ENCODE measurements at regions not wholly inside any gene's neighbourhood (a gene's known extent, or its start where the extent isn't known, plus 50 kb on each side); places are given as distances from the start of the nearest gene placed in this dataset.
"Not testable (repeated sequence)": the region's sequence is repeated elsewhere in the genome, so short reads cannot be mapped to it uniquely, and the experiment has no call there.

DNA sequence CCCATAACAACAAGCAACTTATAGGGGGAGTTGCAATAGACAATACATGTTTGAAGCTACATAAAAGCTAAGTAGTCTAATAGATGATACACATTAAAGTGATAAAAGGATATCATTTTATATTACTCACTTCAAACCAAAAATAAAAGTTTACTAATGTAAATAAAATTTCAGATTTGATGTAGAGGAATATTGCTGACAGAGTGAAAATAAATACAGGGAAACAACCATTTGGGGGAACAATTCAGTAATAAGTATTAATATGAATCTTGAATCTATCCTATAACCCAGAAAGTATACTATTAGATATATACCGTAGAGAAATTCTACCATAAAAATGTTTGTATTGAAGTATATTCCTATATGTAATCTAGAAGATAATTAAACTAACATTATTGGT is 1248.9 kb upstream of the EPHA6 start:
- no peak for DNase-seq

DNA sequence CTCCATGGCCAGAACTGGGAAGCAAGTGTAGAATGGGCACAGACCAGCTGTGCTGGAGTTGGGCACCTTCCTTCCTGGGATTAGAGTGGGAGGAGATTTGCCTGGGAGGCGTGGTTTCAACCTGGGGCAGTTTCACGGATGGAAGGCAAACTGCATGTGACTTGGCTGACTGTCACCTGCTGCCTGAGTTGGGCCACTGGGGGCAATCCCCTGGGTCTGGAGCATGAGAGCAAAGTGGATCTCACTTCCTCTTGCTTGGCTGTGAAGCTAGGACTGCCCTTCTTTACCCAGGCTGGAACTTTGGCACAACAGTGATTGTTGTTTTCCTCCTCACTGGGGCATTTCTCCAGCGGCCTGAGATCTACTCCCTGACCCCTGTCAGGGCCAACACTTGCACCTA is 1247.0 kb upstream of the EPHA6 start:
- DNase-seq = no peak

DNA sequence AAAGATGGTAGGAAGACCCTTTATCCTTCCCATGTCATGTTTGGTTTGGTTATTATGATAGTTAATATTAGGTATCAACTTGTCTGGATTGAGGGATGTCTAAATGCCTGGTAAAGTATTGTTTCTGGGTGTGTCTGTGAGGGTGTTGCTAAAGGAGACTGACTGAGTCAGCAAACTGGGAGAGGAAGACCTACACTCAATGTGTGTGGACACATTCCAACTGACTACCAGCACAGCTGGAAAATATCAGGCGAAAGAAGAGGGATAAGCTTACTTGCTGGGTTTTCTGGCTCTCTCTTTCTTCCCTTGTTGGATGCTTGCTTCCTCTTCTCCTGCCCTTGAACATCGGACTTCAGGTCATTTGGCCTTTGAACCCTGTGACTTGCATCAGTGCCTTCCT is 1227.6 kb upstream of the EPHA6 start:
- DNase-seq = no peak

DNA sequence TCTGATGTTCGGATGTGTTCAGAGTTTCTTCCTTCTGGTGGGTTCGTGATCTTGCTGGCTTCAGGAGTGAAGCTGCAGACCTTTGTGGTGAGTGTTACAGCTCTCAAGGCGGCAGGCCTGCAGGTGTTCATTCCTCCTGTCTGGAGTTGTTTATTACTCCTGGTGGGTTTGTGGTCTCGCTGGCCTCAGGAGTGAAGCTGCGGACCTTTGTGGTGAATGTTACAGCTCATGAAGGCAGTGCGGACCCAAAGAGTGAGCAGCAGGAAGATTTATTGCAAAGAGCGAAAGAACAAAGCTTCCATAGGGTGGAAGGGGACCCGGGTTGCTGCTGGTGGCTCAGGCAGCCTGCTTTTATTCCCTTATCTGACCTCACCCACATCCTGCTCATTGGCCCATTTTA is 1226.8 kb upstream of the EPHA6 start:
- DNase-seq = not testable (repeated sequence)

DNA sequence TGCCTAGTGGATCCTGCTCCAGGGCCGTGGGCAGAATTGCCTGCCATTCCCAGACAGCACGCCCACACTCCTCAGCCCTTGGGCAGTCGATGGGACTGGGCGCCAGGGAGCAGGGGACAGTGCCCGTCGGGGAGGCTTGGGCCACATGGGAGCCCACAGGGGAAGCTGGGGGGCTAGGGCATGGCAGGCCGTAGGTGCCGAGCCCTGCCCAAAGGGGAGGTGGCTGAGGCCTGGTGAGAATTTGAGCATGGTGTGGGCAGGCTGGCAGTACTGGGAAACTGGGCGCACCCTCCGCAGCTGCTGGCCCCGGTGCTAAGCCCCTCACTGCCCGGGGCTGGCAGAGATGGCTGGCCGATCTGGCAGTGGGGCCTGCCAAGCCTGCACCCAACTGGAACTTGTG is 1225.9 kb upstream of the EPHA6 start:
- DNase-seq = no peak

DNA sequence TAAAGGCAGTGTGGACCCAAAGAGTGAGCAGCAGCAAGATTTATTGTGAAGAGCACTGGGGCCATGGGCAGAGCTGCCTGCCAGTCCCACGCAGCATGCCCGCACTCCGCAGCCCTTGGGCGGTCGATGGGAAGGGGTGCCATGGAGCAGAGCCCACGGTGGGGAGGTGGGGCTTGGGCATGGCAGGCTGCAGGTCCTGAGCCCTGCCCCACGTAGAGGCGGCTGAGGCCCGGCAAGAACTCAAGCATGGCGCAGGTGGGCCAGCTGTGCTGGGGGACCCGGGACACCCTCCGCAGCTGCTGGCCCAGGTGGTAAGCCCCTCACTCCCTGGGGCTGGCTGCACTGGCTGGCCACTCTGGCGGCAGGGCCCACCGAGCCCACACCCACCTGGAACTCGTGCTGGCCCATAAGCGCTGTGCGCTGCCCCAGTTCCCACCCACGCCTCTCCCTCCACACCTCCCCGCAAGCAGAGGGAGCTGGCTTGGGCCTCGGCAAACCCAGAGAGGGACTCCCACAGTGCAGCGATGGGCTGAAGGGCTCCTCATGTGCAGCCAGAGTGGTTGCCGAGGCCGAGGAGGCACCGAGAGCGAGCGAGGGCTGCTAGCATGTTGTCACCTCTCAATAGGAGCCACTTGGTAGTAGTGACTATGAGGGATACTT is 1218.8 kb upstream of the EPHA6 start:
- no peak for DNase-seq

DNA sequence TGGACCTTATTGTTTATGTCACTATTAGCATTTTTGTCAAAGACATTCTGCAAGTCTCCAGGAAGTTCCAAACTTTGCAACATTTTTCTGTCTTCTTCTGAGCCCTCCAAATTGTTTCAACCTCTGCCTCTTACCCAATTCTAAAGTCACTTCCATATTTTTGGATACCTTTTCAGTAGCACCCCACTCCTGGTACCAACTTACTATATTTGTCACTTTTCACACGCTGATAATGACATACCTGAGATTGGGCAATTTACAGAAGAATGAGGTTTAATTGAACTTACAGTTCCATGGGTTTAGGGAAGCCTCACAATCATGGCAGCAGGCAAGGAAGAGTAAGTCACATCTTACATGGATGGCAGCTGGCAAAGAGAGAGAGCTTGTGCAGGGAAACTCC is 1206.5 kb upstream of the EPHA6 start:
- DNase-seq = no peak

DNA sequence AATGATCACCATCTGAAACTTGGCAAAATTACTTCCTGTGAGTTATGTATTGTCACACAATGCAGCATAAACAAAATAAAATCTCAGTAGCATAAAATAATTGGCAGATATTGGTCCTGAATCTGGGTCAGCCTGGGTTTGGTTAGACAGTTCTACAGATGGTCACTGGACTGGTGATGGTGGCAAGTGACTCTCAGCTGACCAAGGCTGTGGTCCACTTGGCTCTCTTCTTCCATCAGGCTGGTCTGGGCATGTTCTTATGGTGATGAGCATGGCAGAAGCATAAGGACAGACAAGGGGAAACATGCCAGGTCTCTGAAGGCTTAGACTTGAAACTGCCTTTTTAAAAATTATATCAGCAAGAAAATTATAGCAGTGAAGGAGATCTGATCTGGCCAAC is 1205.0 kb upstream of the EPHA6 start:
- no peak for DNase-seq

DNA sequence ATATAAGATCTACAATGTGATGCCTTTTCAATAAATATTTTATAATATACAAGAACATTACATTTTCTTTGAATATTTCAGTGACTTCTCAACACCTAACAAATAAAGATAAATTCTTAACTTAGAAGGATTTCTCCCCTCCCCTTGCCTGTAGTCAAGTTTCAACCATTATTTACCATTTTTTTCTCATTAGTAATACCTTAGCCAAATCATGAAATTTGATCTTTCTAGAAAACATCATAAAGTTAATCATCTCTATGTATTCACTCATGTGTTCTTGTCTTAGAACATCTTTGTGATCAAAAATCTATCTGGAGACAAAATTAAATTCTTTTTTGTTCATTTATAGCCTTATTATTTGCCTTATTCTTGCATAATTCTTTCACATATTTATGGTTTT is 1201.8 kb upstream of the EPHA6 start:
- DNase-seq = no peak

DNA sequence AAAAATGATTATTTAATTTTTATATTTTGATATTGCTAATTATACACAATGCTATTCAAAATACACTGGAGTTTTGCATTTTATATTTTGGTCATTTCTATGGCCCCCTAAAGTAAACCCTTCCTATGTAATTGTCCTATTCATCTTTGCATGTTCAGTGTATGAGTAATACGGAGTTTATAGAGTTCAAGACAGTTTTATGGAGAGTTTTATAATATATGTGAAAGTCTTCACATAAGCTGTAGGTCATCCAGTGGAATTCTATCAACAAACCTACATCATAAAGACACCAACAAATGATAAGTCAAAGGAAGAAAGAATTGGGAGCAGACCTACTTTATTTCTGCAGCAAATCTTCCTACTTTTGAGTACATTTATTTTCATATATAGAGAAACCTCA is 1200.4 kb upstream of the EPHA6 start:
- no peak for DNase-seq

DNA sequence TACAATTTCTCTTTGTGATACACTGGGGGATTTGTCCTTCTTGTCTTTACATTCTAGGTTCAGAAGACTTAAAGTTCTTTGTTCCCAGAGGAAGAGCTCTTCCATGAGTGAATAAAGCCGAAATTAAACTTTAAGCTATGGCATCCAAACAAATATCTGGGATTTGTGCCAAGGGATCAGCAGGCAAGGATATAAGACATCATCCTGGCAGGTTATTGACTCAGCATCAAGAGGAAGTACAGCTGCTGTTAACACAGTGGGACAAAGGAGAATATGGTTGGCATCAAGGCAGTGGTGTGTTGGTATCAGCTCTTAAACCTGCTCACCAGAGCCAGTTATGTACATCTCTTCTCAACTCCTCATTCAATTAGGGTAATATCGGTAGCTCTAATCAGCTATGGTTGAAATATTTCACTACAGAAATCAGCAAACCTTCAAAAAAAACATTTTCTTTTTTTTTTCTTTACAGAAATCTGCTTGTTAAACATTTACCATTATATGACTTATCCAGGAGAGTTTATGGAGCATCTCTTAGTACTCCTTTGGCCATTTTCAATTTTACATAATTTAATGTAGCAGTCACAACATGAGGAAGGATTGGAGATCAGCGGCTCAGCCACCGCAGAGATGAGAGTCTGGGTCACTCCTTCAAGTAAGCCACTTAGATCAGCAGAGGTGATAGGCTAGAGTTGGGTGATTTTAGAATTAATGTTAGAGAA is 1198.6 kb upstream of the EPHA6 start:
- DNase-seq = no peak

DNA sequence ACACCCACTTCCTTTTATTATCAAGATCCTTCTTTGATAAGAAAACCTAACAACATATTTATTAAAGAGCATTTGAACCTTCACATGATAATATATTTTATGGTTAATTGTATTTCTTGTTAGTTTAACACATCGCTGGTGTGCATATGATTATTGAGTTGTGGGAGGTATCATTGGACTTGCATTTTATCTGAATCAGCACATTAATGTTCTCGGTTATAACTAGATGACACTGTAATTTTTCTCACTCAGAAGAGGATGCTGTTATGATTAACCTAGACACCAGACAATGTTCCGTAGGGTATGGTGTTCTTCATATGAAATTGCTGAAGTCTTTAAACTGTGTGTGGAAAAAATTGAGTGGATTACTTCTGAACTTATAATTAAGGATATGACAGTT is 1188.3 kb upstream of the EPHA6 start:
- no peak for DNase-seq

DNA sequence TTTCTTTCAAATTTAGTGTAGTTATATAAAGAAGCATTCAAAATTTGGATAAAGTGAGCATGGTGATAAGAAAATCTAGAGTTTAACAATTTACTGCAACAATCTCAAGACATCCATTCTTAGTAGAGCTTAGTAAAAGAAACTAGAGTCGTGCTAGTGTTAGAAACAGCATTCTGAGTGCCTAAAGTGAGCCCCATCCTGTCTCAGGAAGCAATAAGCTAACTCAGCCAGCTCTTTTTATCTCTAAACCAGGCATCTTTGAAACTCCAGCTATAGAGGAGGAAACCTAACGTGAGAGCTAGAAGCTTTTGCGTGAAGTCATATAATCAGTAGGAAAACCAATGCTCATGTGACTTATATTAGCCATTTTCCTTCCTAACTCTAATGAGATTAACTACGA is 1187.1 kb upstream of the EPHA6 start:
- no peak for DNase-seq

DNA sequence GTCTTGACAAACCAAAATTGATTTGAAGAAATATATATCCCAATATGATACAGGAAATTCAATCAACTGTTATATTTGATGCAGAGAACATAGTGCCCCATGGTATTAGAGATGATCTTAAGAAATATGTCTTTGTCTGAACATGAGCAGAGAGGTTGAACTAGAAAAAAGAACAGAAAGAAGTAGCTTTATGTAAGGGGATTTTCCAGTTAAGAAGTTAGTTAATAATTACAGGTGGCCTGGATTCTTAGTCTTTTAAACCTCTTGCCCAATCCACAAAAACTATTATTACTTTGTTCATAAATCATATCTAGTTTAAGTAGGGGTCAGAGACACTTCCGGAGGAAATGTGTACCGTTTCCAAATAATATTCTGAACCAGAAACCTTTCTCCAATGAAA is 1186.7 kb upstream of the EPHA6 start:
- DNase-seq = no peak

DNA sequence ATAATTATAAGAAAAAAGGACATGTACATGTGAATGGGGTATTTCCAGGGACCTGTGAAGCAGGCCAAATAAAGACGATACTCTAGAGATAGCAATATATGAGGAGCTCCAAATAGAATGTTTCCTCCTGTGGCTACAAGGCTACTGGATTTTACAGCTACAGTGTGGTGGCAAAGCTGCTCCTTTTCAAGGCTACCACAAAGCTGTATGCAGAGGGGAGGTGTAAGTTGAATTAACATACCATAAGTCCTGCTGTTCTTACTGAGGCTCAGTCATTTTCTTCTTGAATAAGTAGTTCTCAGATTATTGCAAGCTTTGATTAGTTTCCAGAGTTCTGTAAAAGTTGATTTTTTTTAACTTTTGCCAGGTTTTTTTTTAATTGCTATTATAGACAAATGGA is 1184.6 kb upstream of the EPHA6 start:
- no peak for DNase-seq

DNA sequence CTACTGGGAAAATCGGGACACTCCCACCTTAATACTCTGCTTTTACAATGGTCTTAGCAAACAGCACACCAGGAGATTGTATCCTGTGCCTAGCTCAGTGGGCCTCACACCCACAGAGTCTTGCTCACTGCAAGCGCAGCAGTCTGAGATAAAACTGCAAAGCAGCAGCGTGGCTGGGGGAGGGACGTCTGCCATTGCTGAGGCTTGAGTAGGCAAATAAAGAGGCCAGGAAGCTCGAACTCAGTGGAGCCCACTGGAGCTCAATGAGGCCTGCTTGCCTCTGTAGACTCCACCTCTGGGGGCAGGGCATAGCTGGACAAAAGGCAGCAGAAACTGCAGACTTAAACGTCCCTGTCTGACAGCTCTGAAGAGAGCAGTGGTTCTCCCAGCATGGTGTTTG is 1169.1 kb upstream of the EPHA6 start:
- no peak for DNase-seq

DNA sequence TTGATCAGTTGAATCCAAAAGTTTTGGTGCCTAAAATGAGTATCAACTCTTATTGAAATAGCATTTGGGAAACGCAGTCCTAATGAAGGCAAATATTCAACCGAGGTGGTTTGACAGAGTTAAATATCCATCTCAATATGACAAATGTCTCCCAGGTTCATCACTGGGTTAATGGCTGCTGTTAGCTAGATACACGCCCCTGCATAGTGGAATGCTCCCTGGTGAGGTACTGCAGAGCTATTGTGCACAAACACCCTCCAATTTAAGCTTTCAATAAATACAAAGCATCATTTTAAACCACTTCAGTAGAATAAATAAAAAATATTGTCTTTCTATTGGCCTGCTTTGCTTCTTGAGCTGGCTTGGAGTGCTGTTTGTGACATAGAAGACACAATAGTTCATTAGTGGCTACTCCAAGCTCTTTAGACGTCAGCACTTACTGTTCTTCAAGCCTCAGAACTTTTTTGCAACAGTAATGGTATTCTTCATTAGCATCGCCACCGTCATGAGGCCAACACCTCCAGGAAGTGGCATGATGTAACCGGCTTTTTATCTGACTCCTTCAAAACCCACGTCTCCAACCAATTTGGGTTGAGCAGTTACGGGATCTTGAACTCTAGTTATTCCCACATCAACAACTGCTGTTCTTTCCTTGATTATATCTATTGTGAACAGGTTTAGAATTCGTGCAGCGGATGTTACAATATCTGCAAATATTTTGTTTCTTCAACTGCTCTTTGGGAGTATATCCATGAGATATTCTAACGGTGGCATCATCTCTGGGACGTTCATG is 1159.6 kb upstream of the EPHA6 start:
- no peak for DNase-seq

DNA sequence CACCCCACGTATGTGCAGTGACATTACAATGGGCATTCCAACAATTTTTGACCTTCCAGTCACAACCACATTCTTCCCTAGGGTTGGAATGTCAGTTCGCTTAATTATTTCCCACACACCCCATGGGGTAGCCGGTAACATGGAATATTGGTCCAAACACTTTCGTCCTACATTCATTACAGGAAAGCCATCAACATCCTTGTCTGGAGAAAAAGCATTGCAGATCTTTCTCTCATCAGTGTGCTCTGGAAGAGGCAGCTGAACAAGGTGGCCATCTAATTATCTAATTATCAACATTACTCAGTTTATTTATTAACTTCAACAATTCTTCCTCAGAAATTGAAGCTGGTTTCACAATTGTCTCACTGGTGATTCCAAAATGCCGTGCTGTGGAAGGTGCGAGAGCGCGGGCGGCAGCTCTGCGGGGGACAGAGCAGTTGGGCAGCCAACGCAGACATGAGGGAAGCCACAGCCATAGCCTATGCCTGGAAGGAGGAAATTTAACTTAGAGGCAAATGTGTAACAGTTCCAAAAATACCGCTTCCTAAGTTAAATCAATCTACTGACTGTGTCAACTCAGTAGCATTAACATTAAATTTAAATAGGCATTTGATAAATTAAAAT is 1158.9 kb upstream of the EPHA6 start:
- no peak for DNase-seq

DNA sequence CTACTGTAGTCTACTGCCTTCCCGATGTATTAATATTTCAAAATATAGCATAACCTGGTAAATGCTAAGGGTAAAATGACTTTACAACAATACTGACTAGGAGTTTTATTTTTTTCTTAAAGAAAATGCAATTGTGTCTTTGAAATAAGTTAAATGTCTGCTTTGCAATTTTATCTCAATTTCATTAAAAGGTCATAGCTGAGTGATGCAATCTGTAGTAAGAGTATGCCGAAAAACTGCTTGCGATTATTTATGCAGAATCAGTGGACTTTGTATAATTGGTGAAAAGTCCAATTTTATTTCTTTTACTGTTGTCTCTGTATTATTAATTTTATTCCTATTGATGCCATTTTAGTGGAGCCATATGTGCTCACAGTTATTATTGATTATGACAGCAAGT is 1143.6 kb upstream of the EPHA6 start:
- DNase-seq = no peak

DNA sequence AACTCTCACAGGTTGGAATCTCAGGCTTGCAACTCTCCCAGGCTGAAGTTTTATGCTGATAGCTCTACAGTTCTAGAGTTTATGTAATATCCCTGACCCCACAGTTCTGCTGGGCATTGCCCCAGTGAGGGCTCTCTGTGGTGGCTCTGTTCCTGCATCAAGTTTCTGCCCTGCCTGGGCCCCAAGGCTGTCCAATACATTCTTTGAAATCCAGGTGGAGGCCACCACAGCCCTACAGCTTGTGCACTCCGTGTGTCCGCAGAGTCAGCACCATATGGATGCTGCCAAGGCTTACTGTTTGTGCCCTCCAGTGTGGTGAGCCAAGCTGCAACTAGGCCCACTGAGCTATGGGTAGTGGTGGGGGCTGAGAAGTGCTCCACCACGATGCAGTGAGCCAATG is 1141.2 kb upstream of the EPHA6 start:
- DNase-seq = no peak

DNA sequence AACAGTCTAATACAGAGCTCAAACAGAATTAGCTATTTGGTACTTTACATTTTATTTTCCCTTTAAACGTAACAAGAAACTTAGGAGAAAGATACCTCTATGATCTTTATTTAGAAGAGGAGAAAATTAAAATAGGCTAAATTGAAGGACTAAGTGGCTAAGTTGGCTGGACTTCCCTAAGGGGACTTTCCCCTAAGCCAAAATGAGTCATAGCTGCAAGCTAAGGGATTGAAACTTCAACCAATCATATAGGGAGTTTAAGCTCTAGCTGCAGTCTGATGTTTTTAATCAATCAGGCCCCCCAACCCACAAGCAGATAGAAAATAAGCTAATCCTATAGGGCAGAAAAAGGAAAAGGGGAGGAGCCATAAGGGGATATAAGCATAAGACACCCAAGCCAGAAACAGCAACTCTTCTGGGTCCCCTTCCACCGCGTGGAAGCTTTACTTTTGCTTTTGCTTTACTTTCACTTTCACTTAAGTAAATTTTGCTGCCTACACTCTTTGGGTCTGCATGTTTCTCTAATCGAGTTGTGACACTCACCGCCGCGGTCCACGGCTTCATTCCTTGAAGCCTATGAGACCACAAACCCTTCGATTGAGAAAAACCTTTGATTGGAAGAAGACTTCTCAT is 1108.5 kb upstream of the EPHA6 start:
- DNase-seq = no peak

DNA sequence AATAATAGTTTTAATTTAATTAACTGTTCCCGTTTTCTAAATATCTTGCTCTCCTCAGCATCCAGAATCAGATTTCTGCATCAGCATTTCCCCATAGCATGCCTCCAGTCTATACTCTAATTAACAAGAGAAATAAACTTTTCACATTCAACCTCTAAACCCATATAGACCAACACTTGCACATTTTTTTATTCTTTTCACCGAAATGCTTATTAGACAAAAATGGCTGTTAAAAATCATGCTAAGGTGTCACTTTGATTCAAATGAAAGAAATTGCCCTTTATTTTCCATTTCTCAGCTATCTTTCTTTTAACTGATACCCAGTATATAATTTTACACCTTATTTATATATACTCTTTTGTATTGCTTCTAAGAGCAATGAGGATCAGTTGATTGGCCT is 1107.1 kb upstream of the EPHA6 start:
- DNase-seq = no peak

DNA sequence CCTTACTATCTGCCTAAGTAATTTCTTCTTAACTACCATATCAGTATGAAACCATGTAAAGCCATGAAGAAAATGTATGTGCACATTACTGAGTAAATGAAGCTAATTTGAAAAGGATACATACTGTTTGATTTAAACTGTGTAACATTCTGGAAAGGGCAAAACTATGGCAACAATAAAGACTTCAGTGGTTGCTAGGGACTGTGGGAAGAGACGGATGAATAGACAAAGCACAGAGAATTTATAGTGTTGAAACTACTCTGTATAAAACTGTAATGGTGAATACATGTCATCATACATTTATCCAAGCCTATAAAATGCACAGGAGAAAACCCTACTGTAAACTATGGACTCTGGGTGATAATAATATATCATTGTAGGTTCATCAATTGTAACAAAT is 1103.7 kb upstream of the EPHA6 start:
- no peak for DNase-seq
